ENCODE measurements at regions not wholly inside any gene's neighbourhood (a gene's known extent, or its start where the extent isn't known, plus 50 kb on each side); places are given as distances from the start of the nearest gene placed in this dataset.

DNA sequence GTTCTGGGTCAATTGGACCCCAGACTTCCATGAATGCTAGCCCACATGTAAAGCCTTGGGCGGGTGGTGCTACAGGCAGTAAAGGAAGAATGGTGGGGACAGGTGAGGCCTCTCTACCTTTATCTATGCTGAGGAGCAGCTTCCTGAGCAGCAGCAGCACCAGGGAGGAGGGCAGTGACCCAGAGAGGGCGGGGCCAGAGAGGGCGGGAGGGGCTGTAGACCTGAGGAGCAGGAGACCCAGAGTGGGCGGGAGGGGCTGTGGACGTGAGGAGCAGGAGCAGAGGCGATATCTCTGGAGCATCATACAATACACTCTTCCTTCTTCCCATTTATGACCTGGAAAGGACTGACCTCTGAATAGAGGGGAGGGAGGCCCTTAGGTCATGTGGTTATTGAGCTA, 165.9 kb downstream of the MTRR start:
- DNase-seq (ENCODE audit: insufficient read length, low spot score), result no peak
- no peak for FAIRE-seq

DNA sequence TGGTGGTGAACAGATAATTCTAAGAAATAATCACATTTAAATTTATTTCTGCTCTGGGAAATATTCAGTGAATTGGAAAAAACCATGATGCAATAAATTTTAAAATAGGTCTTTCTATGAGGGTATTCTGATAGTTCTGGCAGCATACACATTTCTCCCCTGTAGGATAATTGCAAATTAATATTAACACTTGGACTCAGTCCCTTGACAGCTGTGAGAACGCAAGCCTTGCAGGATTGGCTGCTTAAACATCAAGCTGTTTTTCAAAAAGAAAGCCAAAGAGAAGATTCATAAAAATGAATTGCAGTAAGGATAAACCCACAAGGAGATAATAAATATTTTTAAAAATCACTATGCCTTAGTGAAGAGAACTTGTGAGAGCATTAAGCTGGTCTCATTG, 180.0 kb downstream of the MTRR start:
- DNase-seq (ENCODE audit: insufficient read length, low spot score), result no peak
- no peak for FAIRE-seq

DNA sequence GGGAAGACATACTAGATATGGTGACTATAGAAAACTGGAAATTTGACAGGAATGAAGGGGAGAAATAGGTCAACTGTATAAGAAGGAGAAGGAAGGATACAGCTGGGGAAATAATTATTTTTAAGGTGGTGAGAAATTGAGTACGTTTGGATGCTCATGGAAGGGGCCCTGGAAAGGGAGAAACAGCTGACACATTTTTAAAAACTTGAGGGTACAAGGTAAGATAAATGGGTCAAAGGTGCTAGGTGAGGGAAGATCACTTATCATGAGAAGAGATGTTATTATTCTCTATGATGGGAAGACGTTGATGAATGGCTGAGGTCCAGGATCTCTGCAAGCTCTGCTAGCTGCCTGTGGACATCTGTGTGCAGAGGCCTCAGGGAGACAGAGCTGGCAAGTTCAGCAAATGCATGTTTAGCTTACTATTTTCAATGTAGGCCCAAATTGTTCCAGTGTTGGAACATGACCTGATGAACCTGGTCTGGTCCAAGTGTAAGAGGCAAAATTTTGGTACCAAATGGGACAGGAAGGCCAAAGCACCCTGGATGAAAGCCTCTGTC, 181.7 kb downstream of the MTRR start:
- FAIRE-seq (no peak), DNase-seq (ENCODE audit: insufficient read length, low spot score) (no peak)

DNA sequence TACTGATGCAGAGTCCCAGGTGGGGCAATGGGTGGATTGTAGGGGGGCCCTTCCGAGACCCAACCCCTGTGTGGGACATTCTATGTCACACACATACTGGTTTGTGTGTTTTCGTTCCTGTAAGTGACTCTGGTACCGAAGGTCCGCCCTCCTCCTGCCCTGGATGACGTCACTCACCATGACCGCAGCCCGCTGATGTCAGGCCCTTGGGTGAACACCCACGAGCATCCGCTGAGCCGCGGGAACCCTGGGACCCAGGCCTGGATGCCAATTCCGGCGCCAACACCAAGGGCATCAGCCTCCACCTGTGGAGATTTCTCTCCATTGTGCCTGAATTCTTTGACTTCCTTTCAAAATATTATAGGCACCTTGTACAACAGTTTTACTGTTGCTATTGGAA, 184.3 kb downstream of the MTRR start:
- no peak for DNase-seq (ENCODE audit: insufficient read length, low spot score)
- FAIRE-seq, result no peak

DNA sequence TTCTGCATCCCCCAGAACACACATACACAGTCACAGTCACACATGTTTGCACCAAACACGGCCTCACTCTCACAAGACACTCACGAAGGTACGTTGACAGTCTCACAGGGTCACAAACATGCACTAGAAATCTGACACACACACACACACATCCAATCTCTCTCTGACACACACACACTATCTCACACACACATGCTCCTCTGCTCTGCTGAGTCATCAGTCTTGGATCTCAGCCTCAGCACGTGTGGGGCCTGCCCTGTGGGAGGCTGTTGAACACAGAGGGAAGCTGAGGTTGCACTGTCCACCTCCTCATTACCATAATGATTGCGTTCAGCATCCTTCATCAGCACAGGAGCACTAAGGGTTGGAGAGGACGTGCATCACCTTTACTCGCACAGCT, 188.8 kb downstream of the MTRR start:
- DNase-seq (ENCODE audit: insufficient read length, low spot score), result no peak
- peak; percentile 51 for FAIRE-seq

DNA sequence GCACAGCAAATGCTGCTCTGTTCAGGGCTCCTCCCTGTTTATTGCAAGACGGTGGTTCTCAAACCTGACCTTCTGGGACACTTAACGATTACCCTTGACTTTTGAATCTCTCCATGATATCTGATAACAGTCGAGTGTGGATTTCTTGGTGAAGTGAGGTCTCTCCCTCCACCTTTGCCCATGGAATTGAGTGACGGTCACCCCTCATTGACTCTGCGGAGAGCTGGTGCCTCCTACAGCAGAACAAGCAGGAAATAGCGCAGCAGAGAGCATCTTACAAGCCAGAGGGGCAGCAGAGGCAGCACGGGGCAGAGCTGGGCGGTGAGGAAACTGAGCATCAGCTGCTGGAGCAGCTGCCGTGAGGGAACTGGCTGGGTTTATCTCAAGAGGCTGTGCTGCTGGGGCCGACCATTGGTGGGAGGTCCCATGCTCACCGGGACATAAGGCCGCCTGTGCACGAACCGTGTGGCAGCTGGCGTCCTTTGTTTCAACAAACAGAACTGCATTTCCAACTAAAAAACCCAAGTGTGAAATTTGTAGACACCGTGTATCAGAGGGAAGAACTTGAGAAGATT, 189.8 kb downstream of the MTRR start:
- FAIRE-seq (no peak), DNase-seq (ENCODE audit: insufficient read length, low spot score) (no peak)

- no peak for DNase-seq (ENCODE audit: insufficient read length, low spot score)
- peak; percentile 9 for FAIRE-seq
These were observed 190.4 kb downstream of the MTRR start for GRCh38 chr5:8059337-8059736.

DNA sequence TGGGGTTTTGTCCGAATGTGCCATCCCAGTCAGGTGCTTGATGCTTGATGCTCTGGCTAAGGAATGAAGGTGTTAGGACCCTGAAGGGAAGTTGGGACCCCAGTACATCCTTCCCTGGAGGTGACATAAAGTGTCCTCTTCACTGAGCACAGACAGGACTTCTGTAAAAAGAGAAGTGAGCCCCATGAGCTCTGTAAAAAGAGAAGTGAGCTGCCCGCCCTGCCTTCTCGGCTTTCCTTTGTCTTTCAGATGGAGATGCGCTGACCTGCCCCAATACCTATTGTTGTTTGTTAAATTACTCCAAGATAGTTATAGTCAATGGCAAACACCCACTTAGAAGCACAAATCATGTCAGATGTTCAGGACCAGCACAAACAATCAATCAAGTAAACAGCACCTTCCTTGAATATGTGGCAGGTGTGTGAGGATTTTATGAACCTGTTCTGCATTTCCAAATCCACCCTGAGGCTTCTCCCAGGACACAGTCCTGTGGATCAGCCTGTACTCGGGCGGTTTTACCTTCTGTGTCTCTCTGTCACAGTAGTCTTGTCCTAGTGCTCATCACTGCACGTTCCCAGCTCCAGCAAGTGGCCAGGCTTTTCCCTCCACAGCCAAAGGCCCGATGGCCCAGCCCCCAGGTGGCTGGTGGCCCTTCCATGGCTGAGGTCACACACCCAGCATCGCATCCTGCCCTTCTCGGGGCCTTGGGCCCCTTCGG, 191.4 kb downstream of the MTRR start:
- FAIRE-seq (peak; percentile 48), DNase-seq (ENCODE audit: insufficient read length, low spot score) (no peak)

DNA sequence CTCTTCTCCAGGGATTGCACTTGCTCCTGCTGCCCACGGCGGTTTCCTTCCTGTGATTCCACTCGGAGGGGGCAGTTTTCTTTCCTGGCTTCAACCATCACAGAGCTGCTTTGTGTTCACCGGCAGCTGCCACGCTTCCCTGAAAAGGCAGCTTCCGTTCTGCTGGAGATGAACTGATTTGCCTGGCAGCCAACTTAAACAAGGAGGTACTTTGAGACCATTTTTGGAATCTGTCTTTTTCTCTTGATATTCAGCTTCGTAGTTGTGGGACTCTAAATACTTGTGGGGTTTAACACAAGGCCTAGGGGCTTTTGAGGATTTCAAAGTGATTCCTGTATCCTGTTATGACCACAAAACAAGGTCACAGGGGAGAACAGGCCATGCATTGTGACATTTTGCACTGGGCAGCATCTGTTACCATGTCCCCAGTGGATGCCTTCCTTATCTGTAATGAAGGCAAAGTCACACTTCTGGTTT, 192.0 kb downstream of the MTRR start:
- DNase-seq (ENCODE audit: insufficient read length, low spot score) (no peak), FAIRE-seq (no peak)

GRCh38 chr5:8062521-8062920, 193.6 kb downstream of the MTRR start:
- FAIRE-seq, result no peak
- DNase-seq (ENCODE audit: insufficient read length, low spot score), result no peak

GRCh38 chr5:8068078-8068477, 199.1 kb downstream of the MTRR start:
- DNase-seq (ENCODE audit: insufficient read length, low spot score), result no peak
- FAIRE-seq, result no peak

DNA sequence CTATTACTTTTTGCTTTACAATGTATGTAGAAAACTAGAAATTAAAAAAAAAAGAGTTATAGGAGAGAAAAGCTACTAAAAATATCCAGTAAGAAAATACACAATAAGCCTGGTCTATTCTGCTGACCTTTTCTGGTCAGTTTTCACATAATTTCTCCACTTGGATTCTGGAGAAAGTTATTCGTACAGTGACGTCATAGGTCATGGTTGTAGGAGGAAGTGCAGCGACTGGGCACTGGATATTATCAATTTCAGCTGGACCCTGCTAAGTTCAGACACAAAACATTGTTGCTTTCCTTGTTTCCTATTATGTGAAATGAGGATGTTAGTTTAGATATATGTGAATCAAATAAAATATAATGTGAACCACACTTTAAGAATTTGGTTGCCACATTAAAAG, 201.2 kb downstream of the MTRR start:
- no peak for DNase-seq (ENCODE audit: insufficient read length, low spot score)
- FAIRE-seq, result no peak

DNA sequence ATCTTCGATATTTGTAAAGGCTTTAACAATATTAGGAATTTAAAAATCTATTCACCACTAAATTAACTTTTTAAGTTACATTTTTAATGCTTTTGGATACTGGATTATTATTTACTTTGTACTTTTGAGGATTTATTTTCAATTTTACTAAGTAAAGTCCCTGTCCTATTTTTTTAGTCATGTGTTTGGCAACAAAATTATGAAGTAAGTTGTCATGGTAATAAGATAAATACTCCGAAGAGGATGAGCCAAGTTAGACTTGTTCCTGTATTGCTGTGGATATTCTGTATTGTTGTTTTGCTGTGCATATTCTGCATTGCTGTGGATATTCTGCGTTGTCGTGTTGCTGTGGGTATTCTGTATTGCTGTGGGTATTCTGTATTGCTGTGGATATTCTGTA, 210.1 kb downstream of the MTRR start:
- FAIRE-seq (no peak), DNase-seq (ENCODE audit: insufficient read length, low spot score) (no peak)

GRCh38 chr5:8081179-8081578, 212.2 kb downstream of the MTRR start:
- FAIRE-seq (no peak), DNase-seq (ENCODE audit: insufficient read length, low spot score) (no peak)

DNA sequence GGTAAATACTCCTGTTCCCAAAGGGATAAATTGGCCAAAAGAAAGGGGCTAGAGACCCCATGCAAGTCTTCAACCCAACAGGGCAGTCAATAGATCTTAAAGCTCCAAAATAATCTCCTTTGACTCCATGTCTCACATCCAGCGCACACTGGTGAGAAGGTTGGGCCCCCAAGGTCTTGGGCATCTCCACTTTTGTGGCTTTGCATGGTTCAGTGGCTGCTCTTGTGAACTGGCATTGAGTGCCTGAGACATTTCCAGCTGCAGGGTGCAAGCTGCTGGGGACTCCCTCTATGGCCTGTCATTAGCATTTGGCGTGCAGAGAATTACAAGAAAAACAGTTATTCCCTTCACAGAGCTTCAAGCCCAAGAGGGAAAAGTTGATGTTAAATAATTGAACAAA, 224.7 kb downstream of the MTRR start:
- DNase-seq (ENCODE audit: insufficient read length, low spot score) (no peak), FAIRE-seq (no peak)

GRCh38 chr5:8094304-8094703, 225.4 kb downstream of the MTRR start:
- FAIRE-seq (no peak), DNase-seq (ENCODE audit: insufficient read length, low spot score) (no peak)

DNA sequence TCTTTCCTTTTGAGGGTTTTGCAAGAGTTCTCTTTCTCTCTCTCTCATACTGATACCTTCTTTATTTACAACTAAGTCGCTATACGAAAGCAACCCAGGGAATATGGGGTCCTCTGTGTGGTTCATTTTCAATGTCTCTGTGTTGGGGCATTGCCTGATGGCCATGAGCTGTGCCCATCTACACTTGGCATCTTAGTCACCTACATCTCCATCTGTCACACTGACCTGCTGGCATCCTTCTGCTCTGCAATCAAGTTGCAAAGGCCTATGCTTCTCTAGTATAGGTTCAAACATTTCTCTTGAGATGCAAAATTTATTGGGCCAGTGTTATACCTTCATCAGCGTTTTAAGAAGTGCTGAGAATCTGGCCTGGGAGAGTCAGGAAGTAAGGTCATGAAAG, 228.2 kb downstream of the MTRR start:
- FAIRE-seq (peak; percentile 82), DNase-seq (ENCODE audit: insufficient read length, low spot score) (no peak)

- DNase-seq (ENCODE audit: insufficient read length, low spot score), result no peak
- FAIRE-seq, result no peak
These were observed 229.1 kb downstream of the MTRR start for GRCh38 chr5:8098081-8098480.

- FAIRE-seq (no peak), DNase-seq (ENCODE audit: insufficient read length, low spot score) (no peak)
These were observed 233.8 kb downstream of the MTRR start for GRCh38 chr5:8102714-8103113.

DNA sequence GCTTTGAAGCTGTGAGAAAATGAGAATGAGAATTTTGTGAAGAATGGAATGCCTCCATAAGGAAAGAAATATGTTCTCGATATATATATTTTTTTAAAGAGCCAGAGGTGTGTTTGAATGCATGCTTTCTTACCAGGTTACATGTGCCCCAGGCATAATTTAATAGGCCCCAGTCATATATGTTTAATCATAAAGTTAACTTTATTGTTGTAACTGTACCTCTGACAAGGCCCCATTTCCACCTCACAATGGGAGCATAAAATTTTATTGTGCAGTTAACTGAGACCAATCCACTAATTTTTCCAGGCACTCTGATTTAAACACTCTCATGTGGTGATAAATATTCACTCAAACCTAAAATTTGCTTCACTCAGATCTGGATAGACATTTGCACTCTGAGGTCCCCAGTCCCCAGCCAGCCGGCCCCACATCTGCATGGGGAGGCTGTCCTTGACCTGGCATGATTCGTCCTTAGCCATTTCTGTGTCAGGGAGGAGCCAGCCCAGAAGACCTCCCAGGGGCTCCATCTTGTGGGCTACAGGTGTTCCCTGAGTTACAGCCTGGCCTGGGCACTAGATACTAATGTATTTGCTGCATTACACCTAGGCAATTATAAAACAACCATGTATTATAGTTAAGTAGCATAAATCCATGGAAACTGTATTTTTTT, 245.8 kb downstream of the MTRR start:
- DNase-seq (ENCODE audit: insufficient read length, low spot score), result no peak
- no peak for FAIRE-seq

DNA sequence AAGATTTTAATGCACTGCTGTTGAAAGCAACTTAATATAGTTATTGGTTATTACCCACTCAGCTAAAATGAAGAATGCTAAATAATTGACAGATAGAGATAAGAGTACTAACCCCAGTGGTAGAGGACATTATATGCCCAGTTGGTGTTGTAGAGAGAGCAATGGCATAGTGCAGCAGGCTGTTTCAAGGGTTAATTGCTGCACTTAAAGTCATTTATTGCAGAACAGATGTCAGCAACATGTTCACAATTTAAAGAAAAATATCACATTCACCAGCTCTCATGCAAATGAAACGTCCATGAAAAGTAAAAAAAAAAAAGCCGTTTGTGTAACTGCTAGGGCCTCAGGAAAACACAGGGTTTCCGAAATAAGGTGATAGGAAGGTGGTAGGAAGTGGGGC, 254.6 kb downstream of the MTRR start:
- DNase-seq (ENCODE audit: insufficient read length, low spot score) (no peak), FAIRE-seq (no peak)

GRCh38 chr5:8134609-8135008, 265.7 kb downstream of the MTRR start:
- no peak for DNase-seq (ENCODE audit: insufficient read length, low spot score)
- no peak for FAIRE-seq

All from HTR-8/SVneo (cell line).